HG03469 (cell line): ENCODE measurements at regions not wholly inside any gene's neighbourhood (a gene's known extent, or its start where the extent isn't known, plus 50 kb on each side); places are given as distances from the start of the nearest gene placed in this dataset.
A peak's percentile ranks its signal among the peaks of the same experiment; 100 is the strongest.
"Not testable (repeated sequence)": the region's sequence is repeated elsewhere in the genome, so short reads cannot be mapped to it uniquely, and the experiment has no call there.

Experiments
- ATAC-seq: cut with Tn5 transposase; IDR thresholded peaks from one replicate; pipeline ENCODE4 v1.9.1; 2021; ENCODE audit warnings: mild to moderate bottlenecking, moderate library complexity, moderate number of reproducible peaks; ENCODE audit not compliant: unreplicated experiment

DNA sequence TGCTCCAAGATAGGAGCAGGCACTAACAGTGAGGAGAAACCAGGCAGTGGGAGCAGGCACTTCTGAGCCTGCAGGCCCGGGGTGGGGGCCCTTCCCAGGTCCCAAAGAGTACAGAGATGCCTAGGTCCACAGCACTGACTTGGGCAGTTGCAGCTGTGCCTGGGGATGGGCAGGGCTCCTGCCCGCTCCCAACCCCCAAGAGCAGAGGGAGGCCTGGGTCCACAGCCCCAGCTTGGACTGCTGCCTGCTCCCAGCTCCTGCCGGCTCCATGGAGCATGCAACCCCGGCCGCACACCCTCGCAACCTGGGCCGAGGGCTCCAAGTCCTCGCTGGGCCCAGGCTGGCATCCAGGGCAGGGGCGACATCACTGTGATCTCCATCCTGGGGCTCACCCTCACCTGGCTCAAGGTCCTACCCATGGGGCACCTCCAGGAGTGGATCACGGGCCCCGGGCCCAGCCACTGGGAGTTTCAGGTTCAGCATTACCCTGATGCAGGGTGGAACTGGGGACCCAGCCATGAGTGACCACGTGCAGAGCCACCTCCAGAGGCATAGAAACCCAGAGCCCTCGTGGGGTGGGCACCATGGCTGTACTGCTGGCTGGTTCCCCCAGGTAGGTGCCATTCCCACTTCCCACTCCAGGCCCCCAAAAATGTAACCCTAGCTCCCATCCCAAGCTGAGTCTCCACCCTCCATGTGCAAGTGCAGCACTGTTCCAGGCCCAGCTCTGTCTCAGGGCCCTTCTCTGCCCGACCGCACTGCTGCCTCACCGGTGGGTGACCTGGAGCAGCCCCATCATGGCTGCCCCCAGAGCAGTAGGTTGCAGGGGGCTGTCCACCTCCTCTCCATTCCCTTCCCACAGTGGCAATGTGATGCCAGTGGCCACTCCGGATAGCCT lies 325.6 kb downstream of the NR4A2 start:
- no peak for ATAC-seq

DNA sequence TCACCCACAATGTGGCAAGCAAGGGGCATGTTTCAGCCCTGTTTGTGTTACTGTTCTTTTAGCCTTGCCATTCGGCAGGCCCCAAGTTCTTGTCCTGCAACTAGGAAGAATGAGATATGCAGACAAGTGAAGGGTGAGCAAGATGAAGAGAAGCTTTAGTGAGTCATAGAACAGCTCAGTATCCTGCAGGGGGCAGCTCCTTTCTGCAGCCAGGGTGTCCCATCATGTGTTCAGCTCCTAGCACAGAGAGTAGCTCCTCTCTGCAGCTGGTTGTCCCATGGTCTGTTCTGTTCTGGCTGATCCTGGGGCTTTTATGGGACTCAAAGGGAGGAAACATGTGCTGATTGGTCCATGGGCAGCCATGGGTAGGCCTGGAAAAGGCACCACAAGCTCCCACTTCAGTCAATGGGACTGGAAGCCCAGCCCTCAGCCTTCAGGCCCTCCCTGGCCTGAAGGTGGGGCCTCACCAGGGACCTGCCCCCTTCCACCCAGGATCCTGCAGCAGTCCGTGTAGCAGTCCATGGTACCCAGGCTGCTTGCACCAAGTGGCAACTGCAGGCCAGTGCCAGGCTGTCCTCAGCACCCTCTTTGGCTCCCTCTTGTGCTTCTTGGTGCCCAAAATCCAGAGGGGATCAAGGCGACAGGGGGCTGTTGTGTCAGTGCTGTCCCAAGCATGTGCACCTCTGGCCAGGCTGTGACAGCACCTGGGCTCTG lies 326.4 kb downstream of the NR4A2 start:
- no peak for ATAC-seq

DNA sequence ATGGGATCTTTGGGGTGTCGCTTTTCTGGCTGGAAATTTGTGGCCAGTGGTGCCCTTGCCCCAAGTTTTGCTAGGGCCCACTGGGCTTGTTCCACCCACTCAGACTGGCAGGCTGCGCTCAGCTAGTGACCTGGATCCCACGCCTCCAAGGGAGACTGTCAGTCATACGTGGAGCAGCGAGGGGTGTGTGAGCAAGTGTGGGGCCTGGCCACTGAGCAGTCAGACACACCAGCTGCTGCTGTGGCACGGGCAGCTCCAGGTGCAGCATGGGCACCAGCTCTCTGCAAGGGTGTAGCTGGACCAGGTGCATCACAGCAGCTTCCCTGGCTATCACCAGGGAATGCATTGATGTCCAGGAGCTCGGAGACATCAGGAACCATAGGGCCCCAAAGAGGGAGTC lies 327.0 kb downstream of the NR4A2 start:
- ATAC-seq, result no peak

DNA sequence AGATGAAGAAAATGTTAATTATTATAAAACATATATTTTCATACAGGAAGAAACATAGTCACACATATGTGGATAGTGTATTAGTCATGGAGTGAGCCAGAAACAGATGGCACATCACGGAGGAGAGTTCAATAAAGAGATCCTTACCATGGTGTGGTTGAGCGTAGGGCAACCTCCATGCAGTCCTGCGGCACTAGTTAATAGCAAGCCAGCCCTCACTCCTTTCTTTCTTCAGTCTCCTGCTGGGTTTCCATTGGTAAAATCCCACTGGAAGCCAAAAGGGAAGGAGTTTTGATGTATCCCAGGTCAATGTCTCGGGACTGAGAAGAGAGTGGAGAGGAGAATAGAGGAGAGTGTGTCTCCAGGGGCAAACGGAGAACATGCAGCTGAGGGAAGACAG lies 328.1 kb downstream of the NR4A2 start:
- ATAC-seq, result no peak

- peak; percentile 52 for ATAC-seq
Observed at GRCh38 chr2:156003780-156004179, 328.7 kb downstream of the NR4A2 start.

DNA sequence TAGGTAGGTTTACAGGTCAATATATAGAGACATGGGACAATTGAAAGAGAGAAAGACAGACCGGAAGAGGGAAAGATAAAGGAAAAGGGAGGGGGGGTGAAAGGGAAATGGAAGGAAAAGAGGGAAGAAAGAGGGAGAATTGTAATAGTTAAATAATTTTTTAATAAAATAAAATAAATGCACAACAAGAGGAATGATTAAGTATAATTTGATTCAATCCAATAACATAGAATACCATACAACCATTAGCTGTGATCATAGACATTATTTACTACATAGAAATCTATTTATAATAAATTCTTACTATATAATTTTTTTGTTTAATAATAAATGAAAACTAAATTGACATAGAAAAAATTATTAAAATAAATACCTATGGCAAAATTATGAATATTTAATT lies 330.7 kb downstream of the NR4A2 start:
- no peak for ATAC-seq

DNA sequence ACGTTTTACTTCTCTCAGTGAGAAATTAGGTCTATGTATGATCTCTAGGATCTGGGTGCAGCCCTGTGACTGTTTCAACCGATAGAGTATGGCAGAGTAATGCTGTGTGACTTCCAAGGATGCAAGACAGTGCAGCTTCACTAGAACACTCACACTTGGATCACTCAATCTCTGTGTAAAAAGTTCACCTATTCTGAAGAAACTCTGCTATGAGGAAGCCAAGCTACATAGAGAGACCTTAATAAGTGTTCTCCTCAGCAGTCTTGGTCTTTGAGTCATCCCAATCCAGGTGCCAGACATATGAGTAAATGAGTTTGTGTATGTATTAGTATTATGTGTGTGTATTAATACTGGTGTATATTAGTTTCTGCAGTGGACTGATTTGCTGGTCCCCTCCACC lies 335.0 kb downstream of the NR4A2 start:
- no peak for ATAC-seq

DNA sequence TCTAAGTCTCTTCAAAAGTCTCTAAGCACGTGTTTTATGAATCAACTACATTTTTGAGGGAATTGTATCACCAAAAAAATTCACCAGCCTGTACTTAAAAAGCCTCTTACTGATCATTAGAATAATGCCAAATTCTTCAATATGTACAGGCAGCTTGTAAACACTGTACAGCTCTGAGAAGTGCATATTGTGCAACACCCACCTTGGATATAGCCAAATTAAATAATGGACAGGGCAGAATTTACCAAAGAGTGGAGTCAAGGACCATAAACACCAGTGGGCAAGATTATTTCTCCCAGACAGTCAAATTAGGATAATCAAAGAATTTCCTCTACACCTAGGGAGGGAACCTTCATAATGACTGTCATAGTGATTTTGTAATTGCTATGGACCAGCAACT lies 338.2 kb downstream of the NR4A2 start:
- ATAC-seq, result no peak

- ATAC-seq, result no peak
Observed at GRCh38 chr2:155983845-155984244, 348.7 kb downstream of the NR4A2 start.

DNA sequence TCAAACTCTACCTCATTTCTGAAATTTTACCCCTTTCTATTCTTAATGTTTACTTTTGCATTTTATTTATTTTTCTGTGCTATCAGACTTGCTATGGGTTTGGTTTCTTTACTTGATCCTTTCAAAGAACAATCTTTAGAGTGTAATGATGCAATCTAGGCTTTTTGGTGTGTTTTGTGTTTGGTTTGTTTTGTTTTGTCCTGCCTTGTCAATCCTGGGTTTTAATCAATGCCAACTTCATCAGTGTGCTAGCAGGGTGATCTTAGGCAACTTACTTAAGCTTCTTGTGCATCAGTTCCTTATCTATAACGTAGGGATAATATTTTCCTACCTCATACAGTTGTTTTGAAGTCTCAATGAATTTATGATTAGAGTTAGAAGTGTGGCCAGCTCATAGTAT lies 350.4 kb downstream of the NR4A2 start:
- no peak for ATAC-seq

GRCh38 chr2:155980941-155981560 lies 351.5 kb downstream of the NR4A2 start:
- peak; percentile 77 for ATAC-seq

- ATAC-seq, result no peak
Observed at GRCh38 chr2:155975734-155976133, 356.8 kb downstream of the NR4A2 start.

- ATAC-seq, result no peak
Observed at GRCh38 chr2:155972916-155973315, 359.6 kb downstream of the NR4A2 start.

GRCh38 chr2:155966064-155966471 lies 366.5 kb downstream of the NR4A2 start:
- not testable (repeated sequence) for ATAC-seq

DNA sequence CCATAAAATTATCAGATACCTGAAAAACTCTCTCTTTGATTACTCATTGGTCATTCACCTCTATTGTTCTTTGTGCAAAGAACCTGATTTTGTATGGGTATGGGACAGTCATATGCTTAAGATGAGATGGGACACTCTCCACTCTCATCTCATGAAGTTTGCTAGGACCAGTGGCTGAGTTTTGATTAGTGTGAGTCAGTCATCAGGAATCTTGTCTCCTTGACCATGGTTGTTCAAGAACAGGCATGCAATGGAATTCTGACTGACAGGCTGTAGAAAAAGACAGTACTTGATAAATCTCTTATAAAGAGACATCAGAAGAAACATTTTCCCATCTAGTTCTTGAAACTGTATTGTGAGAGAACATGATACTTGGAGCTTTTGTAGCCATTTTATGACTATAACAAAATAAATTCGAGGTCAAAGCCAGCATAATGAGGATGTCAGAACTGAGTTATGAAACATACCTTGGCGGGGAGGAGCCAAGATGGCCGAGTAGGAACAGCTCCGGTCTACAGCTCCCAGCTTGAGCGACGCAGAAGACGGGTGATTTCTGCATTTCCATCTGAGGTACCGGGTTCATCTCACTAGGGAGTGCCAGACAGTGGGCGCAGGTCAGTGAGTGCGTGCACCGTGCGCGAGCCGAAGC lies 367.0 kb downstream of the NR4A2 start:
- ATAC-seq, result no peak

DNA sequence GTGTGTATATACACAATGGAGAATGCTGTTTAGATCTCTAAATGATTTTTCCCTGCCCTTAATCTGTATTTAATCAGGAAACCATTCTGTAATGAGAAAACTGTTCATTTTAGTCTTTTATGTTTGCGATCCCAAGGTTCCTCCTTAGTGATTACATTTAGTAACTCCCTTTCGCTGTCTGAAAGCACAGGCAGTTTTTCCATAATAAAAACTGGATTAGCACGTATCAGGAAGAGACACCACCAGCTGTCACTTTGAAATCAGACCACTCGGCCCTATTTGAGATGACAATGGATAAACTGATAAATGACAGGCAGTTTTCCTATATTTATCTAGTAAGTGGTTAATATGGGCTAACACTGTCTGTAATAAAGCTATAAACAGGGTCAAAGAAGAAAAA lies 370.9 kb downstream of the NR4A2 start:
- ATAC-seq, result no peak

- ATAC-seq, result no peak
Observed at GRCh38 chr2:155958834-155959233, 373.7 kb downstream of the NR4A2 start.

- no peak for ATAC-seq
Observed at GRCh38 chr2:155947069-155947468, 385.5 kb downstream of the NR4A2 start.

DNA sequence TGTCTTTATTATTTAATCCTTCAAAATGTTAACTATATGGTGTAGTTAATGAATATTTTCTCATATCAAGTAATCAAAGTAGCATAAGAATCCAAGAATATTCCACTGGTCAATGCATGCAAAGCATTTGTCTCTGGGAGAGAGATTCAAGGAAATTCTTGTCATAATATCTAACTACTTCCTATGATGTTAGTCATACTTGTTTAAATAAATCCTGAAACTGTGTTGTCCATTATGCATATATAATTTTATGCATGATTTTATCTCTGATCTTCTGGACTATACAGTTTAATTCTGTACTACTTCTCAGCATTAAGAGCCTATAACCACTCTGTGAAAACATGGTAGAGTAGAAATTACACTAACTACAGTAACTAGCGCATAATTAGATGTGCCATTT lies 388.3 kb downstream of the NR4A2 start:
- no peak for ATAC-seq

DNA sequence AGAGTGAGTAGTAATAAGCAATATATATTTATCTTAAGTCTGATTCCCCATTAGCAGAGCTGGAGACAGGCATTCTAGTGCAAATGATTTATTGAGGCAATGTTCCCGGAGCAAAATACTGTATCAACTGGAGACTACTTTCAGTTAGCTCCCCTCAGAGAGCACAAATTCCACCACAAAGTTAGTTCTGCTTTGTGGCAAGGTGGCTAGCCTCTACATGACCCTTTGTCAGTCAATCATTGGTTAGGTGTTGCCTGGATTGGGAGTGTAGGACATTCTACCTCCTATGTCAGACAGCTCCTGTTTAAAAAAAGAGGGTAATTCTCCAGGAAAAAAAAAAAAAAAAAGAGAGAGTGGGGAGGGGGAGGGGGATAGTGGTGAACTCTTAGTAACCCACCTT lies 402.2 kb downstream of the NR4A2 start:
- ATAC-seq, result no peak

GRCh38 chr2:155917380-155917779 lies 415.1 kb downstream of the NR4A2 start:
- ATAC-seq, result no peak
